ENCODE measurements at regions not wholly inside any gene's neighbourhood (a gene's known extent, or its start where the extent isn't known, plus 50 kb on each side); places are given as distances from the start of the nearest gene placed in this dataset.

- TF ChIP-seq CTCF (IDR thresholded peaks at IDR 0.05 in 8 of 11, conservative IDR thresholded peaks at IDR 0.05 in 3 of 11) (no peak), POLR2A (IDR thresholded peaks at IDR 0.05) (no peak)
Observed at GRCh38 chr4:115424852-115425251, 311.4 kb upstream of the NDST4 start.
